A204.1 (cell line): ENCODE measurements at regions not wholly inside any gene's neighbourhood (a gene's known extent, or its start where the extent isn't known, plus 50 kb on each side); places are given as distances from the start of the nearest gene placed in this dataset.

Experiments used
- FAIRE-seq: peaks from 2 replicates; lab custom pipeline; 2012; peaks lifted over from hg19 to GRCh38; lab: Jason Lieb, UNC

DNA sequence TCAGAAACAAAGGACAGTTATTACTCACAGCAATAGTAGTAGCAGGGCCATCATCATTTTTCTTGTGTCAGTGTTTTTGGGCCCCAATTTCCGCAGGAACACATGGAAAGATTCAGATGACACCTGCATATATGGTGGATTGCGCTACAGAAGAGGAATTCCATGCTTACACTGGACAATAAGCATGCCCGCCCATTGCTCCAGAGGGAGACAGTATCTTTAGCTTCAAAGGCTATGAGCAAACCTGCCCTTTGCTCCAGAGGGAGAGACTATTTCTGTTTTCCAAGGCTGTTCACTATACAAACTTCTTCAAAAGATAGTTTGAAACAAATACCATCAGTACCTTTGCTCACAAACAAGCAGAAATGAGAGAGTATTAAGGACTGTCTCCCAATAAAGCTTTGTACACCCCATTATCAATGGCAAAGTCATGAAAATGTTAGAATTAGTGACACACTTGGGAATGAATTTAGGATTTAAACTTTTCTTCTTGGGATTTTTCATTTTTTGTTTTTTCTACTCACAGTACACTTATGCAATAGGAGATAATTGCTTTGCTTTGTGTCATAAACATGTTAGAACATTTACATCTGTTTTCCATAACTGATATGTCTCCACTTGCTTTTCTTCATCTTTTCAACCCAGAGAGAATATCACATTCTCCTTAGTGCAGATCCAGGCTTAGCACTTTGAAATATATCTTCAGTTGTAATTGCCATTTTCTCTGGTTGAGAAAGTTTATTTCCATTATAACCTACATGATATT is 564.5 kb upstream of the ZNF717 start:
- FAIRE-seq, result no peak

- no peak for FAIRE-seq
Measured at GRCh38 chr3:76352051-76352450, 566.7 kb upstream of the ZNF717 start.

GRCh38 chr3:76352511-76353284 is 567.3 kb upstream of the ZNF717 start:
- no peak for FAIRE-seq

- FAIRE-seq, result no peak
Measured at GRCh38 chr3:76353683-76354082, 568.3 kb upstream of the ZNF717 start.

DNA sequence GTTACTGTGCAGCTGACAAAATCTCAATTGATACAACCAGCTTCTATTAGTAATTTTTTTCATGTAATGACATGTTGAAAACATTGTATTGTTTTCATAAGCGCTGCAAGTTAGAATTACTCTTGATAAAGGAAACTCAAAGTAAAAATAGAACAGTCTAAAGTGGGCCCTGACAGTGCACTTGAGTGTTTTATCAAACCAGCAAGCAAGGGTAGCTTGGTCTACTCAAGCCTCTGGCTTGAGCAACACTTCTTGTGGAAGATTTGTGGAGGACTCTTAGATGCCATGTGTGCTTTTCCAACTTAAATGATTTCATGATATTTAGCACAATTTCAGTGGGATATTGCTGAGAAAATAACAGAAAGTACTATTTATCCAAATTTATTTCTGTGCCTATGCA is 575.7 kb upstream of the ZNF717 start:
- FAIRE-seq, result no peak

- no peak for FAIRE-seq
Measured at GRCh38 chr3:76362643-76363042, 577.3 kb upstream of the ZNF717 start.

- no peak for FAIRE-seq
Measured at GRCh38 chr3:76365275-76365674, 579.9 kb upstream of the ZNF717 start.

DNA sequence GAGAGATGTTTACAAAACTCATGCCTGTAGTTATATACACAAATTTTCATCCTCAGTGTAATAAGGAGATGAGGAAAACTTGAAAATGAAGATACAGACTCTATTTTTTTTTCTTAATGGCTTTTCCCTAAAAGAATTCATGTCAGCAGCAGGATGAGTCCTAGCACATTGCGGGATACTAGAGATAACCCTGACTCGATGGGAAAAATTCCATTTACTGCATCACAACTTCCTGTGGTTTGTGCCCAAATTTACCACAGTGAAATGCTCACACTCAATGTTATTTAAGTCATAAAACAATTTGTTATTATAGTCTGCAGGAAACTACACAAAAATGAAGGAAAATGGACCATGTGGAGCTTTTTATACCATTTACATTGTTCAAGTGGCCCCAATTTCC is 581.9 kb upstream of the ZNF717 start:
- no peak for FAIRE-seq

GRCh38 chr3:76369170-76369569 is 583.8 kb upstream of the ZNF717 start:
- no peak for FAIRE-seq

- FAIRE-seq, result no peak
Measured at GRCh38 chr3:76370749-76371520, 585.6 kb upstream of the ZNF717 start.

DNA sequence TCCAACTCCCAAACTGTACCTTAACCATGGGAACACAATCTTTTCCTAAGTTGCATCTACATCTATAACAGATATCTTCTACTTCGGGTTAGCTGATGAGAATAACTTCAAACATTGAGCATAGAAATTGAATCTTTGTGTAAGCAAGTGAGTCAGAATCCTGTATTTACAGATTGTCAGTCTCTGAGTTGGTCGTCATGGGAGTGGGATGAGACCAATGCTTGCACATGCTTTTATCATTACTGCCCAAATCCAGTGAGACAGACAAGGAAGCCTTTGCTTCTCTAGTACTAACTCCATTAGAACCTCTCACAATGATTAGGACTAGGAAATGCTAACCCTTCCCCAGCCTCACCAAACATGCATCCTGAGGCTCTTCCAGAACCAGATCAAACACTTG is 587.1 kb upstream of the ZNF717 start:
- FAIRE-seq, result no peak

- no peak for FAIRE-seq
Measured at GRCh38 chr3:76377074-76377473, 591.7 kb upstream of the ZNF717 start.

GRCh38 chr3:76378789-76379188 is 593.4 kb upstream of the ZNF717 start:
- no peak for FAIRE-seq

GRCh38 chr3:76383781-76384180 is 598.4 kb upstream of the ZNF717 start:
- FAIRE-seq, result no peak

- no peak for FAIRE-seq
Measured at GRCh38 chr3:76387000-76387399, 601.7 kb upstream of the ZNF717 start.

DNA sequence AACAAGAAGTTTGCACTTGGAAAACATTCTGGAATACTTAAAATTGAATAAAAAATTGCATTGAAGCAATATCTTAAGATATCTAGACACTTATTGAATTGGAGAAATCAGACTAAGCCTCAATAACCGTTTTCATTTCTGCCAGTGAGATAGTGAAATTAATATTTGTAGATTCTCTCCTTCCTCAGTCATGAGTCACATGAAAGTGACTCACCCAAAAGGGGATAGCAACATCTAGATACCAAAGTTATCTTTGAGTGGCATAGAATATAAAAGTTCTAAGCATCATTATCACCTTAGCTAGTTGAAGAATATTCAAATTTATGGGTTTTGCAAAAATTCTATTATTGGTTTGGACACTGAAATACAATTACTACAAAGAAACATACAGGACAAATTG is 614.8 kb upstream of the ZNF717 start:
- FAIRE-seq, result no peak

GRCh38 chr3:76402926-76403325 is 617.6 kb upstream of the ZNF717 start:
- no peak for FAIRE-seq

DNA sequence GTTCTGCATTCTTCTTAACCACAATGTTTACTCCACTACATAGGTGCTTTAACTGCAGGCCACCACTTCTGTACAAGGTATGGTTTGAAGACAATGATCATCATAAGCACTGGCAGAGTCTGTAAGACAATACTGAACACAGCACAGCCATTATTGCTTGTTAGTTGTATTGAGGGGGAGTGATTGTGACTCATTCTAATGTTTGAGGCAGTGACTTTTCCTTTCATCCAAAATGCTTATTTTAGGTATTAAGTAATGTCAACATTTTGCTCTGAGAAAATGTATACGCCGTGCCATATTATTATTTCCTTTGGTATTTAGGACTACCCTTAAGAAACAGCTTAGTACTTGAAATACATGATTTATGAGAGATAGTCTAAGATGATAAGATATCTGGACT is 618.2 kb upstream of the ZNF717 start:
- FAIRE-seq, result no peak

DNA sequence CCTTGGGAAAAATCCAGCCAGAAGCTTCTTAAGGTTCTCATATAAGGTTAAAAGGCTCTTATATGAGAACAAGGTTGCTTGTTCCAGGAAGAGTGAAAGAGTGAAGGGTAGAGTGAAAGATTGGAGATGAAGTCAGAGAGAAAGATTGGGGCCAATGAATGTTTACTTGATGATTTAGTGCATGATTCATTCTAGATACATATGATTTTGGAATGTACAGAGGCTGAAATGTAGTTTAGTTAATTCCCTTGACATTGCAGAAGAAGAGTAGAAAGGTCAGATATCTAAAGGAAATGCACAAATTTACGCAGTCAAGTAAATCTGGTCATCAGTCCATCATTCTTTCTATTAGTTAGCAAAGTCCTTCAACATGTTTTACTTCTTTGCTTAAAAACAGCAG is 619.8 kb upstream of the ZNF717 start:
- no peak for FAIRE-seq

- FAIRE-seq, result no peak
Measured at GRCh38 chr3:76410762-76411281, 625.5 kb upstream of the ZNF717 start.

DNA sequence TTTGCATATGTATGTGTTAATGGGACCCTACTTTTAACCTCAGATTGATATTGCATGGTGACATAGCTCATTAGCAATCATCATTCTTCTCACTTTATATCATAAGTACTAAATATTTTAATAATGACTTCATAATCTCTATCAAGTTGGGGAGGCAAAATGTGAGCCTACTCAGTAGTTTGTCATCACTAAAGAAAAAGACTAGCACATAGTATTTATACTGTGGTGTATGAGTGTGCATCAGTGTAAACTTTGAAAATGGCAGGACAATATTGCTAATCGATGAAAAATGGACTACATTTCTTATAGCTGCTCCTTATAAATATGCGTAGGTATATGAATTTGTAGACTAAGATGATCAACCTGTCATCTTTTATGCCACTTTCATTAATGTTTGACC is 624.5 kb upstream of the ROBO2 start:
- FAIRE-seq, result no peak

GRCh38 chr3:76429581-76430177 is 610.2 kb upstream of the ROBO2 start:
- FAIRE-seq, result no peak
